ENCODE measurements at regions not wholly inside any gene's neighbourhood (a gene's known extent, or its start where the extent isn't known, plus 50 kb on each side); places are given as distances from the start of the nearest gene placed in this dataset.

DNA sequence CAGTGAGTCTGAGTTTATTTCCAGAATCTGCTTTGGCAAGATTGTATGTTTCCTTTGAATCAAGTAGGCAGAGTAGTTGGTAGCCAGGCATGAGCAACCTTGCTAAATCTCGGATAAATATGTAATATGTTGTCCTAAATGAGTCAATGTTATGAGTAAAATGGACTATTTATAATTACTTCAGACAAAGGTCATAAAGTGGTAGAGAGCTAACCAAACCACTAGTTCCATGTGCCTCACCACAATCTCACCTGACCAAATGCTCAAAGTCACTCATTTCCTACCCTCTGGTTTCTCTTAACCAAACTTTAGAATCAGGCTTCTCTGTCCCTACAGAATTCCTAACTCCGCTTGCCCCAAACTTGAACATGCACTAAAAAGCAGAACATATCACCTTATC is 261.2 kb upstream of the FSIP2 start:
- TF ChIP-seq, protein P1, sequence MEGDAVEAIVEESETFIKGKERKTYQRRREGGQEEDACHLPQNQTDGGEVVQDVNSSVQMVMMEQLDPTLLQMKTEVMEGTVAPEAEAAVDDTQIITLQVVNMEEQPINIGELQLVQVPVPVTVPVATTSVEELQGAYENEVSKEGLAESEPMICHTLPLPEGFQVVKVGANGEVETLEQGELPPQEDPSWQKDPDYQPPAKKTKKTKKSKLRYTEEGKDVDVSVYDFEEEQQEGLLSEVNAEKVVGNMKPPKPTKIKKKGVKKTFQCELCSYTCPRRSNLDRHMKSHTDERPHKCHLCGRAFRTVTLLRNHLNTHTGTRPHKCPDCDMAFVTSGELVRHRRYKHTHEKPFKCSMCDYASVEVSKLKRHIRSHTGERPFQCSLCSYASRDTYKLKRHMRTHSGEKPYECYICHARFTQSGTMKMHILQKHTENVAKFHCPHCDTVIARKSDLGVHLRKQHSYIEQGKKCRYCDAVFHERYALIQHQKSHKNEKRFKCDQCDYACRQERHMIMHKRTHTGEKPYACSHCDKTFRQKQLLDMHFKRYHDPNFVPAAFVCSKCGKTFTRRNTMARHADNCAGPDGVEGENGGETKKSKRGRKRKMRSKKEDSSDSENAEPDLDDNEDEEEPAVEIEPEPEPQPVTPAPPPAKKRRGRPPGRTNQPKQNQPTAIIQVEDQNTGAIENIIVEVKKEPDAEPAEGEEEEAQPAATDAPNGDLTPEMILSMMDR (IDR thresholded peaks at IDR 0.05): no peak
- no peak for TF ChIP-seq POLR2A (IDR thresholded peaks at IDR 0.05)

Measured in testis (tissue), 2 donors.